ENCODE measurements at regions not wholly inside any gene's neighbourhood (a gene's known extent, or its start where the extent isn't known, plus 50 kb on each side); places are given as distances from the start of the nearest gene placed in this dataset.

DNA sequence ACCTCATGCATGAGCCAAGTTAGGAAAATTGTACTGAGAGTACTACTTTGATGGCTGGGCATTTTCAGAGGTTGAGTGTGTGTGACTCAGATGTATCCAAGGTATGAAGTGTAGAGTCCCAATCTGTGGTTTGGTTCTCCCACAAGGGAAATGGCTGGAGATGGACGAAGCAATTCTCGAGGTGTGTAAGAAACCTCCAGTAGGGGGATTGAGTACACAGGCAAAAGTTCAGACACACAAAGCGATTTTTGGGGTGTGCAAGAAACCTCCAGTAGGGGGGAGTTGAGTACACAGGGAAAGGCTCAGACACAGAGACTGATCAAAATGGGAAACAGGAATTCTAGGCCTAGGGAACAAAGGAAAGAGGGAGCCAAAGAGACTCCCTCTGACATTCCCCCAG, 1536.3 kb downstream of the FAM181B start:
- Histone ChIP-seq H2AK9ac (replicated peaks; ENCODE audit: low read depth, low read length, poor library complexity) (no peak overlapping the region), H3K18ac (ENCODE audit: low read depth, low read length) (no peak overlapping the region), H4K20me1 (ENCODE audit: insufficient read depth, low read length) (no peaks in the 10 kb centered on the region), H2AFZ (replicated peaks; ENCODE audit: low read length, poor library complexity) (no peak overlapping the region), H3K4me2 (ENCODE audit: low read depth, low read length) (no peak overlapping the region), H2BK15ac (ENCODE audit: low read depth, low read length) (no peak overlapping the region), H2BK5ac (ENCODE audit: low read depth, low read length, poor library complexity, severe bottlenecking) (no peak overlapping the region), H3K9me1 (ENCODE audit: insufficient read depth, low read length) (no peaks in the 10 kb centered on the region), H3K9me3 (ENCODE audit: control insufficient read depth, insufficient read depth, low read length) (peaks cover 13% of the 10 kb centered on the region), H3K27me3 (ENCODE audit: control insufficient read depth, insufficient read depth, low read length) (no peaks in the 10 kb centered on the region), H3K23ac (ENCODE audit: low read depth, low read length) (no peak overlapping the region), H3K56ac (ENCODE audit: extremely low read depth, insufficient read depth, low read length) (no peak overlapping the region), H3K9ac (ENCODE audit: low read depth, low read length) (no peak overlapping the region), H3K4me3 (ENCODE audit: insufficient read depth, low read depth, low read length) (no peak overlapping the region), H2BK20ac (ENCODE audit: low read depth, low read length) (no peak overlapping the region), H4K91ac (ENCODE audit: insufficient read depth, low read depth, low read length) (no peak overlapping the region), H3K14ac (replicated peaks; ENCODE audit: low read depth, low read length) (no peak overlapping the region), H3K79me1 (ENCODE audit: low read depth in 1 of 2, low read length in 2 of 2) (no peaks in the 10 kb centered on the region), H3K27ac (ENCODE audit: insufficient read depth, low read length) (no peak overlapping the region), H3K36me3 (ENCODE audit: control insufficient read depth, insufficient read depth, low read length) (no peaks in the 10 kb centered on the region), H3K4ac (ENCODE audit: low read depth, low read length) (no peak overlapping the region), H4K5ac (ENCODE audit: low read depth, low read length) (no peak overlapping the region), H2BK120ac (ENCODE audit: low read depth, low read length) (no peak overlapping the region), H4K8ac (ENCODE audit: low read depth in 2 of 2, low read length in 2 of 2) (no peak overlapping the region), H3K4me1 (ENCODE audit: control insufficient read depth, insufficient read depth, low read length) (no peaks in the 10 kb centered on the region), H2AK5ac (ENCODE audit: low read depth, low read length) (no peak overlapping the region)
- 20% methylated on average over 2 of the region's 3 CpGs; no CpG with 5 or more reads in 1 of the 2 experiments for whole genome bisulfite sequencing, 2 experiments (ENCODE audit: extremely low coverage in 2 of 2, insufficient read length in 1 of 2)
- ATAC-seq (ENCODE audit: low read depth): no peak
- ChIA-PET POLR2A (ENCODE audit: unreplicated experiment) (no interaction called here), CTCF (no interaction called here)
- intact Hi-C loops (cut with micrococcal nuclease): no loop called here
- no peak for TF ChIP-seq CEBPB (IDR thresholded peaks at IDR 0.05; ENCODE audit: low read depth, low read length)
- TF ChIP-seq RFX5 (IDR thresholded peaks at IDR 0.05; ENCODE audit: low read depth, low read length): no peak
- TF ChIP-seq USF2 (IDR thresholded peaks at IDR 0.05; ENCODE audit: low read depth, low read length): no peak
- TF ChIP-seq MAFK (IDR thresholded peaks at IDR 0.05; ENCODE audit: low read depth, low read length): no peak
- TF ChIP-seq RCOR1 (IDR thresholded peaks at IDR 0.05; ENCODE audit: insufficient replicate concordance, low read length): no peak
- no peak for TF ChIP-seq CHD1 (IDR thresholded peaks at IDR 0.05; ENCODE audit: low read depth, low read length)
- TF ChIP-seq NFE2L2 (IDR thresholded peaks at IDR 0.05; ENCODE audit: low read depth, low read length): no peak
- no peak for TF ChIP-seq ELK1 (IDR thresholded peaks at IDR 0.05; ENCODE audit: borderline replicate concordance, low read depth, low read length)
- no peak for TF ChIP-seq MXI1 (IDR thresholded peaks at IDR 0.05; ENCODE audit: borderline replicate concordance, low read depth, low read length)
- no peak for TF ChIP-seq MAZ (IDR thresholded peaks at IDR 0.05; ENCODE audit: borderline replicate concordance, low read depth, low read length)
- no peak for TF ChIP-seq SMC3 (IDR thresholded peaks at IDR 0.05; ENCODE audit: low read depth, low read length)
- no peak for TF ChIP-seq POLR2A (IDR thresholded peaks at IDR 0.05; ENCODE audit: low read depth, low read length)
- TF ChIP-seq BHLHE40 (IDR thresholded peaks at IDR 0.05; ENCODE audit: low read depth, low read length): no peak
- no peak for TF ChIP-seq FOS (IDR thresholded peaks at IDR 0.05; ENCODE audit: low read depth, low read length)
- TF ChIP-seq RAD21 (IDR thresholded peaks at IDR 0.05; ENCODE audit: low read length): no peak
- TF ChIP-seq, protein P1, sequence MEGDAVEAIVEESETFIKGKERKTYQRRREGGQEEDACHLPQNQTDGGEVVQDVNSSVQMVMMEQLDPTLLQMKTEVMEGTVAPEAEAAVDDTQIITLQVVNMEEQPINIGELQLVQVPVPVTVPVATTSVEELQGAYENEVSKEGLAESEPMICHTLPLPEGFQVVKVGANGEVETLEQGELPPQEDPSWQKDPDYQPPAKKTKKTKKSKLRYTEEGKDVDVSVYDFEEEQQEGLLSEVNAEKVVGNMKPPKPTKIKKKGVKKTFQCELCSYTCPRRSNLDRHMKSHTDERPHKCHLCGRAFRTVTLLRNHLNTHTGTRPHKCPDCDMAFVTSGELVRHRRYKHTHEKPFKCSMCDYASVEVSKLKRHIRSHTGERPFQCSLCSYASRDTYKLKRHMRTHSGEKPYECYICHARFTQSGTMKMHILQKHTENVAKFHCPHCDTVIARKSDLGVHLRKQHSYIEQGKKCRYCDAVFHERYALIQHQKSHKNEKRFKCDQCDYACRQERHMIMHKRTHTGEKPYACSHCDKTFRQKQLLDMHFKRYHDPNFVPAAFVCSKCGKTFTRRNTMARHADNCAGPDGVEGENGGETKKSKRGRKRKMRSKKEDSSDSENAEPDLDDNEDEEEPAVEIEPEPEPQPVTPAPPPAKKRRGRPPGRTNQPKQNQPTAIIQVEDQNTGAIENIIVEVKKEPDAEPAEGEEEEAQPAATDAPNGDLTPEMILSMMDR (conservative IDR thresholded peaks at IDR 0.05; ENCODE audit: low read depth, low read length): no peak
- DNase-seq: no peak
- in situ Hi-C loops (cut with MboI; ENCODE audit: low sequenced_read_pairs): no loop called here
- BruUV-seq (replicated peaks): no TSS peak
- dilution Hi-C loops (cut with HindIII; ENCODE audit: low sequenced_read_pairs, unreplicated experiment): no loop called here
